GM12865 (cell line): ENCODE measurements at regions not wholly inside any gene's neighbourhood (a gene's known extent, or its start where the extent isn't known, plus 50 kb on each side); places are given as distances from the start of the nearest gene placed in this dataset.

ENCODE experiments used
- DNase-seq: peaks from one replicate; pipeline ENCODE4 v3.0.0; 2010; ENCODE audit warnings: low read depth
- H3K4me3 ChIP-seq: 2 replicates; pipeline ENCODE4 v1.5.1; 2011; ENCODE audit warnings: mild to moderate bottlenecking, low read depth, low read length, control low read depth
- TF ChIP-seq, protein P1 (sequence below): IDR thresholded peaks from 2 replicates; pipeline ENCODE4 v1.5.1; 2011; ENCODE audit warnings: low read length, control low read depth, low read depth, inconsistent platforms; ENCODE audit not compliant: insufficient read depth; ENCODE audit errors: missing control alignments

DNA sequence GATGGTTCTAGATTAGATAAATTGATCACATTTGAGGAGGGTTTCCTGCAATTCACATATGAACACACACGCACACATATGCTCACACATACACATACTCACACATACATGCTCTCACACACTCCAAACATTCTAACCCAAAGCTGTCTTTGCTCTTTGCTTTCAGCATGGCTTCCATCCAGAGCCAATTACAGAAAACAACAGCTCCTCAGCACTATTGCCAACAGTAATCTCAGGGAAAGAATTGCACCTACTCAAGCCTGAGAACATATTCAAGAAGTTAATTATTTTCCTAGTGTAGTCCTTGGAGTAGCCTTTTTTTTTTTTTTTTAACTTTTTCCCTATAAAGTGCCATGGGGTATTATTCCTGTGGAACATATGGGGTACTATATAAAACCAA, 246.9 kb upstream of the PARD3B start:
- TF ChIP-seq, protein P1, sequence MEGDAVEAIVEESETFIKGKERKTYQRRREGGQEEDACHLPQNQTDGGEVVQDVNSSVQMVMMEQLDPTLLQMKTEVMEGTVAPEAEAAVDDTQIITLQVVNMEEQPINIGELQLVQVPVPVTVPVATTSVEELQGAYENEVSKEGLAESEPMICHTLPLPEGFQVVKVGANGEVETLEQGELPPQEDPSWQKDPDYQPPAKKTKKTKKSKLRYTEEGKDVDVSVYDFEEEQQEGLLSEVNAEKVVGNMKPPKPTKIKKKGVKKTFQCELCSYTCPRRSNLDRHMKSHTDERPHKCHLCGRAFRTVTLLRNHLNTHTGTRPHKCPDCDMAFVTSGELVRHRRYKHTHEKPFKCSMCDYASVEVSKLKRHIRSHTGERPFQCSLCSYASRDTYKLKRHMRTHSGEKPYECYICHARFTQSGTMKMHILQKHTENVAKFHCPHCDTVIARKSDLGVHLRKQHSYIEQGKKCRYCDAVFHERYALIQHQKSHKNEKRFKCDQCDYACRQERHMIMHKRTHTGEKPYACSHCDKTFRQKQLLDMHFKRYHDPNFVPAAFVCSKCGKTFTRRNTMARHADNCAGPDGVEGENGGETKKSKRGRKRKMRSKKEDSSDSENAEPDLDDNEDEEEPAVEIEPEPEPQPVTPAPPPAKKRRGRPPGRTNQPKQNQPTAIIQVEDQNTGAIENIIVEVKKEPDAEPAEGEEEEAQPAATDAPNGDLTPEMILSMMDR = no peak
- no peak for DNase-seq
- no peak overlapping the region for H3K4me3 ChIP-seq

- H3K4me3 ChIP-seq = no peak overlapping the region
- TF ChIP-seq, protein P1 = no peak
- DNase-seq = no peak
Measured at GRCh38 chr2:204299766-204300165, 245.5 kb upstream of the PARD3B start.

GRCh38 chr2:204306667-204307066, 238.6 kb upstream of the PARD3B start:
- no peak overlapping the region for H3K4me3 ChIP-seq
- no peak for DNase-seq
- TF ChIP-seq, protein P1 = no peak

DNA sequence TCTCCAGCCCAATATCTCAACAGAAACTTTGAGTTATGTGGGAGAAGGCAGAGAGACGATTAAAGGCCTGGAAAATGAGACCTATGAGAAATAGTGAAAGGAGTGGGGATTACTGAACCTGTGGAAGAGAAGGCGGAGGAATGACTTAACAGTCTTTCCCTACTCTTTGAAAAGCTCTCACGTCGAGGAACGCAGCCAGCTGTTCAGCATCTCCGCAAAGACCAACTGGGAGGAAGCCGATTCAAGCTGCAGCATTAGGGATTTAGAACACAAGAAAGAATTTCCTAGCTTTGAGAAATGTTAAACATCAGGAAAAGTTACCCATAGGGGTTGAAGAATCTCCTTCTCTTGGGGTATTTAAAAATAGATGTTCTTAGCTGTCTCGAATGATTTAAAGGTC, 233.2 kb upstream of the PARD3B start:
- no peak for DNase-seq
- no peak overlapping the region for H3K4me3 ChIP-seq
- TF ChIP-seq, protein P1 = no peak

DNA sequence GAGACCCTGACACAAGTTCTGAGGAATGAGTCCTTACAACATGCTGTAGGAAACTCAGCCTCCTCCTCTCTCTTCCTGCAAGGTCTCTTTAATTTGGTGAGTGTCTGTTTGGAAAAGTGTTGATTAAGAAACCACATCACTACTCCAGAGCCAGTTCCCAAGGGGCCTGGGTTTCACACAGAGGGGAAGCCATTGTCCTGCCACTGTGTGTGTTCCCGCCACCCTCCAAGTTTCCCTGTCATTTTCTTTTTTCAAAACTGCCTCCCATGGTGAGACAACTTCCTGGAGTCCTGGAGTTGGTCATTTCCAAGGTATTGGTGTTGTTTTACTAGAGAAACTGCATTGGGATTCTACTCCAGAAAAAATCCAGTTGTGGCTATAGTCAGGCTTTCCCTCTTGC, 232.0 kb upstream of the PARD3B start:
- no peak for DNase-seq
- TF ChIP-seq, protein P1 = no peak
- no peak overlapping the region for H3K4me3 ChIP-seq

DNA sequence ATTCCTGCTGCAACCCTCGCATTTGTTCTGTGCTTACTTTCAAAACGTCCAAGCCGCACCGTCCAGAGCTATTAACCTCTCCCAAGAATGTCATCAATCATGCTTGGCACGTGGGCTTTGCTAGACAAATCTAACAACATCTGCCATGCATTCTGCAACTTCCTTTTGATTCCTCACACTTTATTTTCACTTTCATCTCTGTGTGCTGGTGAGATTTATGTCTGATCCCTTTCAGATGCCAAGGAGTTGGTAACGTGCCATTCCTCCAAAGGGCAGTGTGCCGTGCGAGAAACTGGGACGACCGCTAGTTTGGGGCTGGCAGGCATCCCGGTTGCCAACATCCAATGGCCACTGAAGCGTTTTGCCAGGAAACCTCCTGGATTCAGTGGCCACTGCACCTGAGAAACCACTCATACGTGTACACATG, 230.0 kb upstream of the PARD3B start:
- no peak for DNase-seq
- TF ChIP-seq, protein P1 = no peak
- no peak overlapping the region for H3K4me3 ChIP-seq

- H3K4me3 ChIP-seq = no peak overlapping the region
- DNase-seq = no peak
- TF ChIP-seq, protein P1 = no peak
Measured at GRCh38 chr2:204317640-204318039, 227.6 kb upstream of the PARD3B start.
